Stimulated activated CD4-positive, alpha-beta T cell treated with anti-CD3 and anti-CD28 coated beads, Interleukin-4, amount 100 ng/mL, for 24 hours (primary cell): ENCODE measurements at regions not wholly inside any gene's neighbourhood (a gene's known extent, or its start where the extent isn't known, plus 50 kb on each side); places are given as distances from the start of the nearest gene placed in this dataset.

Experiments used
- DNase-seq: peaks from one replicate; pipeline ENCODE4 v3.0.0-alpha.2; 2020

GRCh38 chr2:8028436-8028835 is 653.4 kb upstream of the ID2 start:
- no peak for DNase-seq

- no peak for DNase-seq
These were observed 652.9 kb upstream of the ID2 start for GRCh38 chr2:8028981-8029380.

- no peak for DNase-seq
These were observed 651.1 kb upstream of the ID2 start for GRCh38 chr2:8030573-8031303.

- no peak for DNase-seq
These were observed 650.5 kb upstream of the ID2 start for GRCh38 chr2:8031370-8031769.

GRCh38 chr2:8033546-8034096 is 648.2 kb upstream of the ID2 start:
- no peak for DNase-seq

GRCh38 chr2:8036366-8036765 is 645.5 kb upstream of the ID2 start:
- DNase-seq = no peak

GRCh38 chr2:8039732-8040131 is 642.1 kb upstream of the ID2 start:
- DNase-seq = no peak

GRCh38 chr2:8043295-8043694 is 638.6 kb upstream of the ID2 start:
- DNase-seq = no peak

- DNase-seq = no peak
These were observed 637.7 kb upstream of the ID2 start for GRCh38 chr2:8044046-8044594.

GRCh38 chr2:8045081-8045614 is 636.7 kb upstream of the ID2 start:
- no peak for DNase-seq

- DNase-seq = no peak
These were observed 635.0 kb upstream of the ID2 start for GRCh38 chr2:8046849-8047248.

- no peak for DNase-seq
These were observed 632.7 kb upstream of the ID2 start for GRCh38 chr2:8049176-8049575.

GRCh38 chr2:8049851-8050571 is 631.8 kb upstream of the ID2 start:
- DNase-seq = peak; percentile 68

GRCh38 chr2:8053216-8053615 is 628.6 kb upstream of the ID2 start:
- DNase-seq = no peak

GRCh38 chr2:8054070-8054469 is 627.8 kb upstream of the ID2 start:
- no peak for DNase-seq

- DNase-seq = no peak
These were observed 623.2 kb upstream of the ID2 start for GRCh38 chr2:8058652-8059051.

- no peak for DNase-seq
These were observed 622.6 kb upstream of the ID2 start for GRCh38 chr2:8059255-8059654.

GRCh38 chr2:8059794-8060193 is 622.1 kb upstream of the ID2 start:
- DNase-seq = no peak

GRCh38 chr2:8061219-8061618 is 620.6 kb upstream of the ID2 start:
- no peak for DNase-seq

GRCh38 chr2:8064603-8065002 is 617.3 kb upstream of the ID2 start:
- DNase-seq = no peak

GRCh38 chr2:8065191-8065590 is 616.7 kb upstream of the ID2 start:
- DNase-seq = no peak

- DNase-seq = no peak
These were observed 614.0 kb upstream of the ID2 start for GRCh38 chr2:8067784-8068336.

- DNase-seq = no peak
These were observed 608.9 kb upstream of the ID2 start for GRCh38 chr2:8072907-8073306.

GRCh38 chr2:8073916-8074315 is 607.9 kb upstream of the ID2 start:
- no peak for DNase-seq
